Testis (tissue), 2 donors: ENCODE measurements at regions not wholly inside any gene's neighbourhood (a gene's known extent, or its start where the extent isn't known, plus 50 kb on each side); places are given as distances from the start of the nearest gene placed in this dataset.

ENCODE experiments used
- CTCF ChIP-seq, 3 experiments: fragments of 450-650 bp in 2 of 3; fragments of 200-600 bp in 1 of 3; sonication (generic) in 1 of 3; IDR thresholded peaks; one replicate each; pipeline ENCODE4 v1.5.1; 2016 to 2019; ENCODE audit warnings: antibody characterized with exemption in 3 of 3, mild to moderate bottlenecking in 2 of 3, moderate library complexity in 1 of 3
- POLR2A ChIP-seq: fragments of 450-650 bp; IDR thresholded peaks from one replicate; pipeline ENCODE4 v1.6.1; 2017; ENCODE audit warnings: antibody characterized with exemption, mild to moderate bottlenecking, moderate library complexity

GRCh38 chr14:98598576-98598975, 673.4 kb downstream of the BCL11B start:
- no peak for TF ChIP-seq CTCF (IDR thresholded peaks at IDR 0.05)
- TF ChIP-seq POLR2A: no peak
